HEK293T (cell line): ENCODE measurements at regions not wholly inside any gene's neighbourhood (a gene's known extent, or its start where the extent isn't known, plus 50 kb on each side); places are given as distances from the start of the nearest gene placed in this dataset.

Source experiments
- CTCF ChIA-PET: fragments of 350-600 bp; formaldehyde crosslinking; extraction: SDS; loops from one replicate; lab custom pipeline; 2021; ENCODE audit warnings: antibody characterized with exemption, inconsistent platforms; lab: Yijun Ruan, JAX
- POLR2A ChIA-PET: fragments of 350-600 bp; formaldehyde crosslinking; extraction: SDS; loops from one replicate; lab custom pipeline; 2020; ENCODE audit warnings: antibody characterized with exemption, inconsistent platforms; lab: Yijun Ruan, JAX
- DNase-seq: peaks from one replicate; pipeline ENCODE4 v3.0.0; 2012; ENCODE audit warnings: mixed read lengths; ENCODE audit errors: extremely low spot score
- ARNT ChIP-seq: fragments of 450-650 bp; IDR thresholded peaks from 2 replicates; pipeline ENCODE4 v1.6.1; 2017; ENCODE audit warnings: mild to moderate bottlenecking
- BHLHE40 ChIP-seq: fragments of 450-650 bp; IDR thresholded peaks from 2 replicates; pipeline ENCODE4 v1.6.1; 2016; ENCODE audit warnings: mild to moderate bottlenecking, moderate library complexity, borderline replicate concordance
- CTBP1 ChIP-seq: fragments of 450-650 bp; IDR thresholded peaks from 2 replicates; pipeline ENCODE4 v1.6.1; 2016; ENCODE audit warnings: borderline replicate concordance
- ELF4 ChIP-seq: fragments of 450-650 bp; IDR thresholded peaks from 2 replicates; pipeline ENCODE4 v1.6.1; 2017; ENCODE audit warnings: antibody characterized with exemption
- FOXA1 ChIP-seq: fragments of 450-650 bp; IDR thresholded peaks from 2 replicates; pipeline ENCODE4 v1.6.1; 2016; ENCODE audit warnings: mild to moderate bottlenecking
- FOXK2 ChIP-seq: fragments of 450-650 bp; IDR thresholded peaks from 2 replicates; pipeline ENCODE4 v1.6.1; 2016; ENCODE audit warnings: mild to moderate bottlenecking
- FOXM1 ChIP-seq: fragments of 450-650 bp; IDR thresholded peaks from 2 replicates; pipeline ENCODE4 v1.6.1; 2017; ENCODE audit warnings: mild to moderate bottlenecking, borderline replicate concordance
- HDGF ChIP-seq: fragments of 450-650 bp; IDR thresholded peaks from 2 replicates; pipeline ENCODE4 v1.6.1; 2017; ENCODE audit warnings: antibody characterized with exemption, borderline replicate concordance
- L3MBTL2 ChIP-seq: fragments of 450-650 bp; conservative IDR thresholded peaks from 2 replicates; pipeline ENCODE4 v1.6.1; 2016; ENCODE audit warnings: mild to moderate bottlenecking
- LEF1 ChIP-seq: fragments of 450-650 bp; IDR thresholded peaks from 2 replicates; pipeline ENCODE4 v1.6.1; 2017; ENCODE audit warnings: mild to moderate bottlenecking, borderline replicate concordance
- NFRKB ChIP-seq: fragments of 450-650 bp; IDR thresholded peaks from 2 replicates; pipeline ENCODE4 v1.6.1; 2016; ENCODE audit warnings: mild to moderate bottlenecking, moderate library complexity
- SP1 ChIP-seq: fragments of 450-650 bp; IDR thresholded peaks from 2 replicates; pipeline ENCODE4 v1.6.1; 2017
- SUZ12 ChIP-seq: fragments of 450-650 bp; IDR thresholded peaks from 2 replicates; pipeline ENCODE4 v1.6.1; 2016; ENCODE audit warnings: mild to moderate bottlenecking
- TARDBP ChIP-seq: fragments of 450-650 bp; IDR thresholded peaks from 2 replicates; pipeline ENCODE4 v1.6.1; 2016
- ZNF384 ChIP-seq: fragments of 450-650 bp; IDR thresholded peaks from 2 replicates; pipeline ENCODE4 v1.6.1; 2016
- TF ChIP-seq, protein P1 (sequence below): fragments of 450-650 bp; IDR thresholded peaks from 2 replicates; pipeline ENCODE4 v1.6.1; 2016

DNA sequence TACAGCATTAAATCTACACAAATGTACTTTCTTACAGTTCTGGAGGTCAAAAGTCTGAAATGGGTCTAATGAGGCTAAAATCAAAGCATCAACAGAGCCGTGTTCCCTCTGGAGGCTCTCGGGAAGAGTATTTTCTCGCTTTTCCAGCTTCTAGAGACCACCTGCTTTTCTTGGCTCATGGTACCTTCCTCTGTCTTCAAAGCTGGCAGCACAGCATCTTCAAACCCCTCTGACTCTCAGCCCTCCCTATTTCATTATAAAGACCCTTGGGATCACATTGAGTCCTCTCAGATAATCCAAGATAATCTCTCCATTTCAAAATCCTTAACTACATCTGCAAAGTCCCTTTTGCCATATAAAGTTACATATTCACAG is 117.8 kb upstream of the NCK2 start:
- ChIA-PET POLR2A (no interaction called here), CTCF (no interaction called here)
- no peak for TF ChIP-seq HDGF
- TF ChIP-seq SP1: no peak
- no peak for TF ChIP-seq ELF4
- TF ChIP-seq NFRKB: no peak
- TF ChIP-seq SUZ12: no peak
- no peak for TF ChIP-seq CTBP1
- TF ChIP-seq FOXA1: no peak
- TF ChIP-seq BHLHE40: no peak
- no peak for TF ChIP-seq TARDBP
- TF ChIP-seq, protein P1, sequence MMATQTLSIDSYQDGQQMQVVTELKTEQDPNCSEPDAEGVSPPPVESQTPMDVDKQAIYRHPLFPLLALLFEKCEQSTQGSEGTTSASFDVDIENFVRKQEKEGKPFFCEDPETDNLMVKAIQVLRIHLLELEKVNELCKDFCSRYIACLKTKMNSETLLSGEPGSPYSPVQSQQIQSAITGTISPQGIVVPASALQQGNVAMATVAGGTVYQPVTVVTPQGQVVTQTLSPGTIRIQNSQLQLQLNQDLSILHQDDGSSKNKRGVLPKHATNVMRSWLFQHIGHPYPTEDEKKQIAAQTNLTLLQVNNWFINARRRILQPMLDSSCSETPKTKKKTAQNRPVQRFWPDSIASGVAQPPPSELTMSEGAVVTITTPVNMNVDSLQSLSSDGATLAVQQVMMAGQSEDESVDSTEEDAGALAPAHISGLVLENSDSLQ: no peak
- TF ChIP-seq LEF1: no peak
- TF ChIP-seq ARNT: no peak
- DNase-seq: no peak

DNA sequence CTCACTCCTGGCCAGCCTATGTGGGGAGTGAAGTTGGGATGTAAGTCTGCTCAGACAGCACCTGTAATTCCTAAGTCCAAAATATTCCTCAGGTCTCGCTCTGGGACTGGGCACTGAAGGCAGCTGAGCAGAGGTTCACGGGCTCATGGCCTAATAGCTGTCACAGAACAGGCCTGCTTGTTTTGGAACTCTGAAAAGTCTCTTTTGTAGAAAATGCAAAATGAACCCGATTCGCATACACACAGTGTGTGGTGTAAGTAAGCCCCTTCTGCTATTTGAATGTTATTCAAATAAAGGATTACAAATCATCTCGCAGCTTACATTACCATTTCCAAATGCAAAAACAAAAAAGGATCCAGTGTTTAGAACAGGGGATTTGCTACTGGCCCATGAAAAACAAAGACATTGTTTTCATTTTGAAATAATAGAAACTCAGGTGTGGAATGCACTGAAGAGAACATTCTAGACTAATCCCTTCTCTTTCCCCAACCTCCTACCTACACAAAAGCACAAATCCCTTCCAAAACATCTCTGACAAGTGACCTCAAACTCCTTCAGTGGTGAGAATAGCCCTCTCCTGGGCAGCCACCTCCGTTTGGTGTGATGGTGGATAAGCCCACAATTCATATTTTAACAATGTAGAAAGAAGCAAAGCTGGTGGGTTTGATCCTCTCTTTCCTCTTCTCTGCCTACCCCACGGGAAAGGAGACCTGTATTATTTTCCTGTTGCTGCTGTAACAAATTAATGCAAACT is 118.3 kb upstream of the NCK2 start:
- POLR2A ChIA-PET: no interaction called here
- TF ChIP-seq HDGF (no peak), ZNF384 (no peak), ARNT (no peak), NFRKB (no peak), L3MBTL2 (no peak), BHLHE40 (no peak), ELF4 (no peak), SUZ12 (no peak), SP1 (no peak)
- TF ChIP-seq, protein P1: no peak
- CTCF ChIA-PET: no interaction called here
- DNase-seq: no peak

DNA sequence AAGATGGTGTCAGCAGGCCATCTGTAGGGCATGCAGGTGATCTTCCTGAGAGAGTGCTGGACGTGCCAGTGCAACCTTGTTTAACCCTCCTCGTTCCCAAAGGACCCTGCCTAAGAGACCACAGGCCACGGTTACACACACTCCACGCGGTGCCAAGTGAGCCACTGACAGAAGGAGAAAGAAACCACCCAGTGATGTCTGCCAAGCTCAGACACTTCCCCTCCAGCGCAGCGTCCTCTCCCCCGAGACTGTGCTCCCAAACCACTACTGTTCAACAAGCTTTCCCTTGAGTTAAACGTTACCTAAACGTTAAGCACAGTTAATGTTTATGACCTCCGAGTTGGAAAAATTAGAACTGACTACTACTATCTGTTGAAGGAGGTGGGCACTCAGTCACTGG is 119.1 kb upstream of the NCK2 start:
- no peak for DNase-seq
- ChIA-PET POLR2A (no interaction called here), CTCF (no interaction called here)
- no peak for TF ChIP-seq HDGF
- TF ChIP-seq NFRKB: no peak
- TF ChIP-seq TARDBP: no peak
- TF ChIP-seq, protein P1: no peak
- TF ChIP-seq L3MBTL2: no peak
- TF ChIP-seq SP1: no peak
- TF ChIP-seq BHLHE40: no peak
- TF ChIP-seq ARNT: no peak
- TF ChIP-seq CTBP1: no peak
- no peak for TF ChIP-seq ELF4
- no peak for TF ChIP-seq LEF1
- TF ChIP-seq FOXM1: no peak
- TF ChIP-seq FOXA1: no peak
- no peak for TF ChIP-seq ZNF384
- no peak for TF ChIP-seq SUZ12
- TF ChIP-seq FOXK2: no peak

DNA sequence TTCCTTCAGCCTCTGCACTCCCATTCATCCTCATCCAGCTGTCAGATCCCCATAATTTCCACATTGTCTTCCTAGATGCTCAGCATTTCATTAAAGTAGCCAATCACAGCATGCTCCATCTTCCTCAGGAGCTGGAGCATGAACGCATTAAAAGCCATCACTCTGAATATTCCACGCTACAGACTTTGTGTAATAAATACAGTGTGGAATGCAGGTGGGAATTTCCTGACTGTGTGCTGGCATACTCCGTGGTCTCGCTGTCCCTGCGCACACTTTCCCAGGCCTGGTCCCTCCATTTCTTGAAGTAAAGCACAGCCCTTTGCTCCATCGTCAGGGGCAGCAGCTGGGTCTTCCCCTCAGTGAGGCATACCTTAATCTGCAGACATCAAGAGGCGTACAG is 123.7 kb upstream of the NCK2 start:
- ChIA-PET CTCF (no interaction called here), POLR2A (no interaction called here)
- no peak for TF ChIP-seq FOXK2
- TF ChIP-seq HDGF: no peak
- TF ChIP-seq CTBP1: no peak
- TF ChIP-seq FOXA1: no peak
- no peak for TF ChIP-seq SP1
- TF ChIP-seq ZNF384: no peak
- no peak for TF ChIP-seq TARDBP
- no peak for TF ChIP-seq SUZ12
- TF ChIP-seq, protein P1: no peak
- TF ChIP-seq L3MBTL2: no peak
- TF ChIP-seq BHLHE40: no peak
- TF ChIP-seq LEF1: no peak
- no peak for TF ChIP-seq FOXM1
- TF ChIP-seq ELF4: no peak
- no peak for TF ChIP-seq ARNT
- no peak for TF ChIP-seq NFRKB
- DNase-seq: no peak

DNA sequence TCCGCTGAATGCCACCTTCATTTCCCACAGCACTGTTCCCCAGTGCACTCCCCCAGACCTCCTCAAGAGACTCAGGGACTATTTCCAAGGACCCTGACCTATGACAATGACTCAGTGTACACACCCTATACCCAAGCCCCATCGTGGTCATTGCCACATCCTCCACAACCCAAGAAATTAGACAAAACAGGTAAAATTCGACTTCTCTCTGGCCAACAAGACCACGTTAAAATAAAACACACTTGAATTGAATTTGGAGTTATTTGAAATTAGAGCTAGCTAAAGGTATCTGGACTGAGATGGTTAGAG is 126.4 kb upstream of the NCK2 start:
- ChIA-PET POLR2A (no interaction called here), CTCF (no interaction called here)
- TF ChIP-seq, protein P1: no peak
- no peak for DNase-seq
